HG02798 (cell line): ENCODE measurements at regions not wholly inside any gene's neighbourhood (a gene's known extent, or its start where the extent isn't known, plus 50 kb on each side); places are given as distances from the start of the nearest gene placed in this dataset.
"Not testable (repeated sequence)": the region's sequence is repeated elsewhere in the genome, so short reads cannot be mapped to it uniquely, and the experiment has no call there.

Experiments used
- ATAC-seq: cut with Tn5 transposase; IDR thresholded peaks from one replicate; pipeline ENCODE4 v1.9.1; 2021; ENCODE audit warnings: mild to moderate bottlenecking; ENCODE audit not compliant: unreplicated experiment, poor library complexity

DNA sequence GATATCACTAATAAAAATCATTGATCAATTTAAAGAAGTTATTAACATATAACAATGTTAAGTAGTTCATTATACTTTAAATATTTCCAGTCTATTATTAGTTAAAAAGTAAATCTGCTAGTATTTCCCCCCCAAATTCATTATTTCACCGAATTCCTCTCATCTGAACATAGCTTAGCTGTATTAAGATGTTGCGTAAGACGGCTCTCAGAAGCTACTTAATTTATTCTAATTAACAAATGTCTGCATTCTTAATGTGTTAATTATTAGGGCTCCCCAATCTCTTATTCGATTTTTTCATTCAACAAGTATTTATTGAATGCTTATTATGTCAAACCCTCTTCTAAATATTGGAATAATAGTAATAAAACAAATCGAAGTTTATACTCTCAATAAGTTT, 290.7 kb downstream of the TRIML1 start:
- ATAC-seq: no peak

DNA sequence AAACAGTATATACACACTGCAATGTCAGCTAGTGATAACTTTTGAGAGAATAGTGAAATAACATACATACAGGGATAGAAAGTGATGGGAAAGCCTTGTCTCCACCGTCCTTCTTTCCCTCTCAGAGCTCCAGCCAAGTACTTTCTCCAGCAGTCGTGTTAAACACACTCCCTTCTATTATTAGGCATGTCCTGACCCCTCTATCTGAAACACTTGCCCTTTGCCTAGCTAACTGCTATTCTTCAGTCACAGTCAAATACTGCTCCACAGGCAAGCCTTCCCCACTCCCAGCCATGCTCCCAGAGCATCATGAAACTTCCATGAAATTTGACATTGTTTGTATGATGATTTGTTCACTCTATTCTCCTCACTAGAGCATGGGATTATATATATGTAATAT, 291.1 kb downstream of the TRIML1 start:
- no peak for ATAC-seq

DNA sequence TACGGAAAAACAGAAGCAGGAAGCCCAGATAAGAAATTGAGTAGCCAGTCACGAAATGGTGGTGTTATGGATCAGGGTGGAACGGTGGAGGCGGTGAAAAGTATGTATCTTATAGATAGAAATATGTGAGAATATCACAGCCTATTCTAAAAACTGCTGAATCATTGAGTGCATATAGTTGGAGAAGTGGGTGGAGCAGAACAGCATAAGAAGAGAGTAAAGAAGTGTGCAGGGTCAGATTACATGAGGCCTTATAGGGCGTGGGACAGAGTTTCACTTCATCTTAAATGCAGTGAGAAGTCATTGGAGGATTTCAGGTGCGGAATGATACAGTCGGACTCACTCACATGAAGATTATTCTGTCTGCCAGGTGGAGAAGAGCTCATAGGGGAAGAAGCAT, 293.1 kb downstream of the TRIML1 start:
- ATAC-seq: no peak

DNA sequence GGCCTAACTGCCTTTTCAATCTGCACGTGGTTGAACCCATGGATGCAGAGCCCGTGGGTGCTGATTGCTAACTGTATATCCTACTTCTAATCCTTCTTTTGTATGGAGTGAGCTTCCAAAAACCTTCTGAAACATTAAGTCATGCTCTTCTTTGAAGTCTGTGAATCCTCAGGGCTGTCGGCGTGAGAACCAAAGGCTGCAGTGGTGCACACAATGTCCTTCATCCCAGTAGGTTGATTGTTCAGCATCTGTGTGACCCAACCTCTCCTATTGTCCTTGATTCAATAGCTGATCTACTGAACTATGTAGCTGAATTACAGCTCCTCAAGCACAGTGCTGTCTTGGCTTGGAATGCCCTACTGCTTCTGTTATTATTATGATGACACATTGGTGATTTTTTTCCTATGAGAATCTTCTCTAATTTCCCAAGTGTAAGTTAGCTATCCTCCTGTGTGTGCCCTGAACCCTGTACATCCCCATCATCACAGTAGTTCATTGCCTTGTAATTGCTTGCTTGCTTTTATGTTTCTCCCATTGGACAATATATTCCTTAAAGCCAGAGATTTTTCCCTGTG, 294.6 kb downstream of the TRIML1 start:
- no peak for ATAC-seq

DNA sequence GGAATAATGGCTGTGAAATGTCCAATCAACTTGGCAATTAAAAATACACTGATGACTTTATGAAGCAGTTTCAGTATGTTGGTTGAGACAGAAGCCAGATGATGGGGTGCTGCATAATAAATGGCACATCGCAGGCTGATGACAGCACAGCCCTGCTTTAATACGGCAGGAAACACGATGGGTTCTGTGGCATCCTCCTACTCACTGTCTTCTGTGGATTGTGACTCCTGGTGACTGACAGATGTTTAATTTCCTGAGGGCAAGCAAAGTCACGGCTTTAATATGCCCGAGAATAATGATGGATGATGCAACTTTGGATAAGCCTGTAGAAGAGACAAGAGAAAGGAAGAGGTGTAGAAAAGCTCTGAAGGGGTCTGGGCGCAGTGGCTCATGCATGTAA, 295.4 kb downstream of the TRIML1 start:
- ATAC-seq: no peak

DNA sequence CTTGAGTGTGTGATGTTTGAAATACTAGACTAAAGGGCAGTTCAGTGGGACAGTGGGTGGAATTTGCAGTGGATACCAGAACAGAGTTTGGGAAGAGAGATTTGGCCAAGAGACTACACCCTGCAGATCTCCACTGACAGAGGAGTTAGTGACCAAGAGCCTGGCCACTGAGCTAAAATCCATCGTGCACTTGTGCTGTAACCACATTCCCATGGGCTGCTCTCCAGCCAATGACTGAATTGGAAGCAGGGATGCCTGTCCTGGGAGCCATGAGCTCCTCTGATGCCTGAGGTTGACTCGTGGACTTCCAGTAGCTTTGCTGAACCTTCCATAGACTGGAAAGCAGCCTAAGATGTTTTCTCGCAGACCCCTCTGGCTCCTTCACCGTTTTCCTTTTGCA, 296.1 kb downstream of the TRIML1 start:
- no peak for ATAC-seq

DNA sequence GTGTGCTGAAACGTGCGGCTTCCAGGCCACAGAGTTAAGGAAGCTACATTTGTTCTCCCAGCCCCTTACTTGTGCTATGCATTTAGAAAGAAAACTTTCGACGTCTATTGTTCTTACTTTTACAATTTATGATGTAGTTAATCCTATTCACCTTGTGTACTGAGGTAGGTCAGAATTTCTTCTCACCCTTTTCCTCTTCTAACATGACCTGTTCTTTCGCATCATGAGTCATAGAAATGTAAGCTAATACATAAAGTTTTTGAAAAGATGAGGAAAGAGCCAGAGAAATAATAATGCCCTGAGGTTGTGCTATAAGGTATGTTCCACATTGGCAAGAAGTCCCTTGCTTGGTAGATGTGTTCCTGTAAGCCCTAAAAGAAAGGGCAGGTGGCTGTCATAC, 298.3 kb downstream of the TRIML1 start:
- ATAC-seq: no peak

DNA sequence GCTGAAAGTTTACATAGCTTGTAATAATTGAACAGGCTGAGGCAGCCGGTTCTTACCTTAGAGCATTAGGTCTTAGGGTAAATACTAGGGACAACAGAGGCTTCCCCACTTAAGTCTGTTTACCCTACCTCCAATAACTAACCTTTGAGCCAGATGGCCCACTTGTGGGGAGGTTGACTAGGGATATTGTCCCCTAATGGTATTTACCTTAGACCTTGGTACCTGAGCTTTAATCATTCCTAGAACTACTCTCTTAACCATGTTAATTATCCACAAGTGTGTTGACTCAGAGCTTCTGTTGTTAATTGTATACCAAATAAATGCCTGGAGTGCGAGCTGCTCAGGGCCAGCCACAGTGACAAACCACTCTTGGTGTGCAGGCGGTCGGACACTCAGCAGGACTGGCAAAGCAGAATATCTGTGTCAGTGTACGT, 299.2 kb downstream of the TRIML1 start:
- not testable (repeated sequence) for ATAC-seq

DNA sequence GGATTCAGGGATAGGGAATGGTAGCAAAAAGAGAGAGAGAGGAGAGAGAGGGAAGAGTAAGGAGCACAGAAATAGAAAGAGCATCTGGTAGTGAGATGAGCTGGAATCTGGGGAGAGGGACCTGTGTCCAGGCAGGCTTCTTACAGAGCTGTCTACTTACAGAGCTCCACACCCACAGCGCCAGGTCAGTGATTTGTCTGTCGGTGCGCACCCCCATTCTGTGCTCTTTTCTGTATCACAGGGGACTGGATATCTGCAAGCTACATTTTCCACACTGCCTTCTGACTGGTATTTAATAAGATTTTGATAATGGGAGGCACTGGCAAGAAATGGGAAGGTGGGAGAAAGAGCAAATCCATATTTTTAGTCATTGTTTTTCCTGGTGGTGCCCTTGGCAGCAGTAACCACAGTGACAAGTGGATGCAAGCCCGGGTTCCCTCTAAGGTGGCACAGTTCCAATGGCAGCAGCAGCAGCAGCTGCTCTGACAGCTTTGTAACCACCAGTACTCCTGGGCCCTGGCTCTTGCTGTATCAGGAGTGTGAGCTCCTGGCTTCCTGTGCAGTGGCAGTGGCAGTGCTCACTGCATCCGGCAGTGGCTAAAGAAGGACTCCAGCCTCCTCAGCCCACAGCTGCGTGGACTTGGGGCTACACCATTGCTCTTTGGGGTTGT, 300.5 kb downstream of the TRIML1 start:
- no peak for ATAC-seq

DNA sequence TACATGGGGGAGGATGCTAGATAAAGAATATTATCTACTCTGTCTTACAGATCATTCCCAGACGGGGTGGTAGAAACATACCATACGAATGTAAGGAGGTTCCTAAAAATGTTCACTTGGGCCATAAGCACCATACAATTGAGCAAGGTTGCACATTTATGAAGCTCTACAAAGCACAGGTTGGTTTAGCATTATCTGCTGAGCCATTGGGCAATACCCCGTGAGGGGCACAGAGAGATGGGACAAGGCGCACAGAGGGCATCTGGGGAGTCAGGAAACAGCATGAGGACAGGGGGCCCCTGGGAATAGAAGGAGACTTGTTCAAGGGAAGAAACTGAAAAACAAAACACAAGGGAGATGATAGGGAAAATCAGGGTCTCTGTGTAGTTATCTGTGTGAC, 305.3 kb downstream of the TRIML1 start:
- no peak for ATAC-seq

DNA sequence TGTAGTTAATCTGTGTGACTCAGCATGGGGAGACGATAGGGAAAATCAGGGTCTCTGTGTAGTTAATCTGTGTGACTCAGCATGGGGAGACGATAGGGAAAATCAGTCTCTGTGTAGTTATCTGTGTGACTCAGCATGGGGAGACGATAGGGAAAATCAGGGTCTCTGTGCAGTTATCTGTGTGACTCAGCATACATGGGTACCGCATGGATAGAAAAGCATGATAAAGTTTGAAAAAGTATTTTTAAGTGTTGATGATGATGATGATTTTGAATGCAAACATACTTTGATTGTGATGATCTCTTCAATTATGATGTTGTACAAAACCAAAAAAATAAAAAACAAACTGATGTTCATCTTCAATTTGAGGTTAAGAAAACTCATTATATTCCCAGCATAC, 309.8 kb downstream of the TRIML1 start:
- not testable (repeated sequence) for ATAC-seq

DNA sequence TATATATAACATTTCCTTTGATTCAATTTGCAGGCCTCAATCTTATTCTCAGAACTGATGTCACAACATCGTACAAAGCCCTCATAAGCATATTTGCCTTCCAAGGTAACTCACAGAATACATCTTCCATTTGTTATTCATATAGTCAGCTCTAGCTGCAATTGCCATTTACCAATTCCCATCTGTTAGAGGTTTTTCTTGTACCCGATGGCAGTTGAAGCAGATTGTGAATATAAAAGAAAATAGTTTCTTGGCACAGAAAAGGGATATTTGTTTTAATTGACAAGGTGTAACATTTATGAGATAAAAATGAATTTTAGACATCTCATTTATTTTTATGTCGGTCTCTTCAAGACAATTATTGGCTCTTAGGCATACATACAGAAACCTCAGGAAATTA, 311.3 kb downstream of the TRIML1 start:
- ATAC-seq: no peak

DNA sequence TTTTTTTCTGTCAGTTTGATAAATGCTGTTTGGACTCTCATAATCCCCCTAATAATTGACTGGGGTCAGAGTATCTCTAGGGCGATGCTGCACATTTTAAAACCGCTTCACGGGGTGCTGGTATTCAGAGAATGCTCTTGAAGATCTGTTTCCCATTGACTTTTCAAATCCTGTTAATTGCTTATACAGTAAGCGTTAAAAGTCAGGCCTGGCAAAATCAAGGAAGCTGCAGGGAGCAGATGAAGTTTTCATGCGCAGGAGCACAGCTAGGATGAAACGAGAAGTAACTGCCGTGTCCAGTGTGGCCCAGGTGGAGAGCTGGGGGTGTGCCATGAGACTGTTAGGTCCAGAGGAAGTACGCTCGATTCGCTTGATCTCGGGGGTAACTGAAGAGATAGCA, 312.9 kb downstream of the TRIML1 start:
- no peak for ATAC-seq

DNA sequence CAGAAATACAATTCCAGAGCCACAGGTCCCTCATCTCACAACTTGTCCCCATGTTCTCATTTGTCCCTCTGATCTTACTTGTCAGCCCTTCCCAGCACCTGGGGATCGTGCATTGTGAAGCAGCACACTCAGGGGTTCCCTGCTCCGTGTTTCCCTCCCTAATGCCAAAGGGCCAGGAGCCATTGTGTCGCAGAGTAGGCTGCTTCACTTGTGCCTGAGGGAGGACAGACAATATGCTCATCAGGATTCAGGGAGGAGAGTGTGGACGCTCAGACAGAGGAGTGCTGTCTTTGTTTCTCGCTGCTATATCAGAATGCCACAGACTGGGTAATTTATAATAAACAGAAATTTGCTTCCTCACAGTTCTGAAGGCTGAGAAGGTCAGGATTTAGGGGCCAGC, 315.3 kb downstream of the TRIML1 start:
- no peak for ATAC-seq

DNA sequence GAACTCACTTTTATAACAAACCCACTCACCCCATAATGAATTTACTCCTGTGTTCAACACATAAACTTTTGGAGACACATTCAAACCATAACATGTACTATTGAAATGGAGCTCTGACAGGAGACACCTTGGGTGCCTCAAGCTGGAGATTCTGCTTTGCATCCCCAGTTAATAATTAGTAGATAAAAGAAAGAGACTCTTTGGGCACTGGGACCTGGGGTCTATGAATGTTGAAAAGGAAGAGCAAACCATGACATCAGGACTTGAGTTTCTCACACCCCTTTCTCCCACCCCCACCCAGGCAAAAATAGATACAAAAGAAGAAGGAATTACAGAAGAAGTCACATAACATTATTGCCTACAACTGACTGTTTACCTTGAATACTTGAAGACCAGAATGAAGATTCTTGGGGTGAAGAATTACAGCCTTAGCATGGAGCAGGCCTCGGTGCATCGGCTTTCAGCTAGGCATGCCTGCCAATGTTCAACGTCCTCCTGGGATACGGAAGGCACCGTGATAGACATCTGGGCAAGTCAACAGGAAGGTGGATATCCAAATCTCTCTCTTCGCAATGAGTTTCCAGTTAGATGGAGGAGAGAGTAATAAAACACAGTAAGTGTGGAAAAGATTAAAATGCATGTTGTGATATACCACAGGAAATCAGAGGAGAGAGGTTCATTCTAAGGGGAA, 316.0 kb downstream of the TRIML1 start:
- no peak for ATAC-seq

DNA sequence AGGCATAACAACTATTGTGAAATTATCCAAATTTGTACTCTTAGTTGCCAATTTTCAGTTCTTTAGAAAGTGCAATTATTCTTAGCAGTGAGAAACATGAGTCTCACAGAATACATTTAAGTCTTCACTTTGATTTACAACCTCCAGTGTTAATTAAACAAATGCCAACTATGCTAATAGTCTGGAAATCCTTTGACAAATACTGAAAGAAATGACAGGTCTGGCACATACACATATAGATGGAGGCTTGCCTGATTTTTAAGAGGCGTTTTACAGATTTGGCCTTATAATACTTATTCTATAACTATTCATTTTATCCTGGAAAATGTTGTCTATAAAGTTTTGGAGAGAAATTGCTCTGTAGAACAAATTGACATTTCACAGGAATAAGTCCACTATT, 320.1 kb downstream of the TRIML1 start:
- ATAC-seq: no peak

DNA sequence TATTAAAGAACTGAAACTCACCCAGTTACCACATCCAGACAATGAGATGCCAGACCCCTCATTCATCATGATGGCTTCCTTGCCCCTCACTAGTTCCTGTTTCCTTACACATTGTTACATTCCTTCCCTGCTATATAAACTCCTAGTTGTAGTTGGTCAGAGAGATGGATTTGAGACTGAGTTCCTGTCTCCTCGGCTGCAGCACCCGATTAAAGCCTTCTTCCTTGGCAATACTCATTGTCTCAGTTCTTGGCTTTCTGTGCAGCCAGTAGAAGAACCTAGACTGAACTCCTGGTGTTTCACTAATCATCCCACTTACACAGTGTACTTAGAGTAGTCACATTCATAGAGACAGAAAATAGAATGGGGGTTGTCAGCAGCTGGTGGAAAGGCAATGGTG, 324.7 kb downstream of the TRIML1 start:
- no peak for ATAC-seq

DNA sequence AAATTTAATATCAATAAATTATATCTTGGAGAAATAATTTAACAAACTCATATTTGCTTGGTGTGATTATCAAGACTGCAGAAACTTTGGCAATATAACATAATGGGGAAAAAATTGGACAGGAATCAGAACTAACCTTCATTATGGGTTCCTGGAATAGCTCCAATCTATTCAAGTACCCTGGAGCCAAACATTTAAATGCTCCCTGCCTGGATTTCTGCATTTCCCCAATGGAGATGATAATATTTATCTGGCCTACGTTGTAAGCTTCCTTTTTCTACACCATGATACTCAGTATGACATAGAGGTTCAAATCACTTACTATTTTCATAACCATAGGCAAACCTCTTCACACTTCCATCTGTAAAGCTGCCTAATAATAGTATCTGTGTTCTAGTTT, 326.8 kb downstream of the TRIML1 start:
- ATAC-seq: no peak

DNA sequence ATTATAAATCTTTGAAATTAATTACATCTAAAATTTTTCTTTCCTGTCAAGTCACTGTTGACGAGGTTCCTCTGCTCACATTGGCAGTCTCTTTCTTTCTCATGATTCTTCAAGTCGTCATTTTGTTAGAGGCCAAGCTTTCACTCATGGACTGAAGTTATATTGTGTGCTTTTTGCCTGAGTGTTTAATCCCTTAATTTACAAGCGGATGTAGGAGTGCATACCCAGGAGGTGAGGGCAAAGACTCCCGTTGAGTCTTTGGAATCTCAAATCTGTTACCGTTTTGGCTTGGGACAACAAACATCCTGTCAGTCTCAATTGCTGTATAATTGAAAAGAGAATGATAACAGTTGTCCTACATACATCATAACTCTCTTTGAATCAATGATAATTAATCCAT, 345.0 kb downstream of the TRIML1 start:
- no peak for ATAC-seq

DNA sequence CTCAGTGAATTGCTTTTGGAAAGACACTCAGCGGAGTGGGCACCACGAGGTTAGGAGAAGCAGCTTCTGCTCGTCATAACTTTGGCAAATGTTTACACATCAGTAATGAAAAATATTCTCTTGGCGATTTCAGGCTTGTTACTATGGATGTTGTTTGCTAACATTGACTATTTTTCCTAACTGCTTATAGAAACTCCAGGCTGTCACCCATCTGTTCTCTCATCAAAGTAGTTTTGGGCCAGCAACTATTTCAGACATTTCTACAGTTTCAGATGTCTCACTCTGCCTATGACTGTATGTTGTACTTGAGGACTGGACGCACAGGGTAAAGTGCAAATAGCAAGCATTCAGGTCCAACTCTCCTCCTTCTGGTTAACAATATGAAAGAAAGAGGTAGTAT, 346.7 kb downstream of the TRIML1 start:
- ATAC-seq: no peak

DNA sequence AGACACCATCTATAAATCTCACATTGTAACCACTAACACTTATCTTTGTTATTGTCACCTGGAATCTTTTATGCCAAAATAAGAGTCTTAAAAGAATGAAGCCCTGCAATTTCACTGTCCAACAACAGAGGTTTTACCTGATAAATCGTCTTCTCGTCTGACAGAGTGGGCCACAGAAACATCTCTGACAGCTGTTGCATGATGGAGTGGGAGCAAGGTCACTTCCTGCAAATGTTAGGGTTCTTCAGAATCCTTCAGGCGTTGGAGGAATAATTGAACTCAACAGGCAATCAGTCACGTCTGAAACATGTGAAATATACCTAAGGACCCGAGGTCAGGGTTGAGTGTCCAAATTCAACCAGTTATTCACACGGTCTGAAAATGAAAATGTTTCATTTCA, 353.6 kb downstream of the TRIML1 start:
- ATAC-seq: no peak

DNA sequence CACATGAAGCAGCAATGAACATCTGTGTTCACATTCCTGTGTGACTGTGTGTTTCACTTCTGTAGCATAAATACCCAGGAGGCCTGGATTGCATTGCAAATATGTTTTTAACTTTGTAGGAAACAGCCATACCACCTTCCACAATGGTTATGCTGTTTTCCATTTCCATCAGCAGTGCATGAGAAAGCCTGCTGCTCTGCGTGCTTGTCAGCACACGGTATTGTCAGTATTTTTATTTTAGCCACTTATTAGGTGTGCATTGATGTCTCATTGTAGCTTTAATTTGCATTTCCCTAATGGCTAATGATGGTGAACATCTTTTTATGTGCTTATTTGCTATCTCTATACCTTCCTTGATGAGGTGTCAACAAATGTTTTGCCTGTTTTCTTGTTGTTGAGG, 355.9 kb downstream of the TRIML1 start:
- no peak for ATAC-seq
